ENCODE measurements at regions not wholly inside any gene's neighbourhood (a gene's known extent, or its start where the extent isn't known, plus 50 kb on each side); places are given as distances from the start of the nearest gene placed in this dataset.
"Not testable (repeated sequence)": the region's sequence is repeated elsewhere in the genome, so short reads cannot be mapped to it uniquely, and the experiment has no call there.

GRCh38 chr1:234807705-234808104 is 197.7 kb upstream of the IRF2BP2 start:
- DNase-seq (ENCODE audit: extremely low read depth in 1 of 4, low spot score in 3 of 4); H3K27me3 ChIP-seq (ENCODE audit: control insufficient read depth in 2 of 2, insufficient read depth in 2 of 2, low read length in 2 of 2); H2AFZ ChIP-seq (ENCODE audit: low read depth, low read length); H3K9ac ChIP-seq (ENCODE audit: insufficient read depth in 1 of 2, low read depth in 2 of 2, low read length in 2 of 2); H3K4me2 ChIP-seq (ENCODE audit: insufficient read depth, low read length); H3K36me3 ChIP-seq (ENCODE audit: control insufficient read depth, insufficient read depth, low read length); BruUV-seq (replicated peaks); FAIRE-seq; intact Hi-C loops (cut with micrococcal nuclease); H4K20me1 ChIP-seq (replicated peaks; ENCODE audit: control insufficient read depth, insufficient read depth, low read length); POLR2A ChIA-PET; in situ Hi-C loops (cut with MboI); H3K4me3 ChIP-seq; CTCF ChIA-PET (ENCODE audit: low intra/inter-chr PET ratio); H3K27ac ChIP-seq (ENCODE audit: extremely low read depth, low read depth, low read length); H3K9me1 ChIP-seq (ENCODE audit: control insufficient read depth, insufficient read depth, low read length); H3K4me1 ChIP-seq (replicated peaks in 1 of 2; ENCODE audit: control insufficient read depth in 2 of 2, insufficient read depth in 2 of 2, low read length in 2 of 2); H3K79me2 ChIP-seq (ENCODE audit: control insufficient read depth, insufficient read depth, low read length); H3K9me3 ChIP-seq (replicated peaks; ENCODE audit: control insufficient read depth, insufficient read depth, low read depth, low read length); TF ChIP-seq PBX2 (CRISPR knock-in tag; IDR thresholded peaks at IDR 0.05; ENCODE audit: low read depth): not testable (repeated sequence)
- TF ChIP-seq PBX2 (tag; conservative IDR thresholded peaks at IDR 0.05; ENCODE audit: low read depth) (peak; percentile 52; the same call in 1 of the 2 replicates), PKNOX1 (IDR thresholded peaks at IDR 0.05) (peak; percentile 37), MEIS2 (IDR thresholded peaks at IDR 0.05; ENCODE audit: partially characterized antibody) (peak; percentile 80)
- WGBS (ENCODE audit: insufficient coverage, low coverage, missing lambda C conversion rate) = 5% methylated on average over 3 of the region's 8 CpGs
- peak; percentile 30; the same call in 2 of the 3 replicates for ATAC-seq

GRCh38 chr1:234802586-234802985 is 192.6 kb upstream of the IRF2BP2 start:
- intact Hi-C loops (cut with micrococcal nuclease); H3K4me2 ChIP-seq (ENCODE audit: insufficient read depth, low read length); H3K4me3 ChIP-seq; H3K79me2 ChIP-seq (ENCODE audit: control insufficient read depth, insufficient read depth, low read length); H2AFZ ChIP-seq (ENCODE audit: low read depth, low read length); H3K27me3 ChIP-seq (ENCODE audit: control insufficient read depth in 2 of 2, insufficient read depth in 2 of 2, low read length in 2 of 2); H4K20me1 ChIP-seq (replicated peaks; ENCODE audit: control insufficient read depth, insufficient read depth, low read length); H3K36me3 ChIP-seq (ENCODE audit: control insufficient read depth, insufficient read depth, low read length); H3K4me1 ChIP-seq (replicated peaks in 1 of 2; ENCODE audit: control insufficient read depth in 2 of 2, insufficient read depth in 2 of 2, low read length in 2 of 2); BruUV-seq (replicated peaks); FAIRE-seq; DNase-seq (ENCODE audit: extremely low read depth in 1 of 4, low spot score in 3 of 4); CTCF ChIA-PET (ENCODE audit: low intra/inter-chr PET ratio); in situ Hi-C loops (cut with MboI); H3K9ac ChIP-seq (ENCODE audit: insufficient read depth in 1 of 2, low read depth in 2 of 2, low read length in 2 of 2); ATAC-seq; H3K27ac ChIP-seq (ENCODE audit: extremely low read depth, low read depth, low read length); H3K9me3 ChIP-seq (replicated peaks; ENCODE audit: control insufficient read depth, insufficient read depth, low read depth, low read length); POLR2A ChIA-PET; H3K9me1 ChIP-seq (ENCODE audit: control insufficient read depth, insufficient read depth, low read length): not testable (repeated sequence)
- 21% methylated on average over 7 of the region's 7 CpGs for WGBS (ENCODE audit: insufficient coverage, low coverage, missing lambda C conversion rate)

GRCh38 chr1:234801636-234802035 is 191.7 kb upstream of the IRF2BP2 start:
- CTCF ChIA-PET (ENCODE audit: low intra/inter-chr PET ratio); H3K9ac ChIP-seq (ENCODE audit: insufficient read depth in 1 of 2, low read depth in 2 of 2, low read length in 2 of 2); H2AFZ ChIP-seq (ENCODE audit: low read depth, low read length); H3K4me3 ChIP-seq; ATAC-seq; H3K9me1 ChIP-seq (ENCODE audit: control insufficient read depth, insufficient read depth, low read length); H3K9me3 ChIP-seq (replicated peaks; ENCODE audit: control insufficient read depth, insufficient read depth, low read depth, low read length); H3K79me2 ChIP-seq (ENCODE audit: control insufficient read depth, insufficient read depth, low read length); DNase-seq (ENCODE audit: extremely low read depth in 1 of 4, low spot score in 3 of 4); H4K20me1 ChIP-seq (replicated peaks; ENCODE audit: control insufficient read depth, insufficient read depth, low read length); H3K27me3 ChIP-seq (ENCODE audit: control insufficient read depth in 2 of 2, insufficient read depth in 2 of 2, low read length in 2 of 2); H3K4me2 ChIP-seq (ENCODE audit: insufficient read depth, low read length); H3K36me3 ChIP-seq (ENCODE audit: control insufficient read depth, insufficient read depth, low read length); BruUV-seq (replicated peaks); H3K27ac ChIP-seq (ENCODE audit: extremely low read depth, low read depth, low read length); POLR2A ChIA-PET; intact Hi-C loops (cut with micrococcal nuclease); in situ Hi-C loops (cut with MboI); FAIRE-seq; H3K4me1 ChIP-seq (replicated peaks in 1 of 2; ENCODE audit: control insufficient read depth in 2 of 2, insufficient read depth in 2 of 2, low read length in 2 of 2): not testable (repeated sequence)
- 4% methylated on average over 4 of the region's 4 CpGs for WGBS (ENCODE audit: insufficient coverage, low coverage, missing lambda C conversion rate)

All from K562 (cell line).